ENCODE measurements at regions not wholly inside any gene's neighbourhood (a gene's known extent, or its start where the extent isn't known, plus 50 kb on each side); places are given as distances from the start of the nearest gene placed in this dataset.
A peak's percentile ranks its signal among the peaks of the same experiment; 100 is the strongest.

GRCh38 chr14:34241185-34241711 is 220.8 kb downstream of the SPTSSA start:
- no peak for DNase-seq (ENCODE audit: low read depth)

DNA sequence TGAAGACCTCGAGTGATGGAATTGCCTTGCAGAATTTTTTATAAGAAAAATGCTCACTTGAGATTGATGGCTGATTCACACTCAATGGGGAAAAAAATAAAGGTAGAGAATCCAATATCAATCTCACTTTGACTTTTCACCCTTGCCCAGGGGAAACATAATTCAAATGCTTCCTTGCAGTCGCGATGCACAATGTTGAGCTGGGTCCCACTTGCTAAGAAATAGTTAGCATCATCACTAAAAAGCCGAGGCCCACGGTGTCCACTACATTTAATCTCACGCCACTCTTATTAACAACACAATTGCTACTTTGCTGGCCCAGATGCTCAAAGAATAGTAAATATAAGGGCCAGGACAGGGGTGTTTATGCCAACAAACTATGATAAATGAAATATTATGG is 223.4 kb downstream of the SPTSSA start:
- no peak for DNase-seq (ENCODE audit: low read depth)

DNA sequence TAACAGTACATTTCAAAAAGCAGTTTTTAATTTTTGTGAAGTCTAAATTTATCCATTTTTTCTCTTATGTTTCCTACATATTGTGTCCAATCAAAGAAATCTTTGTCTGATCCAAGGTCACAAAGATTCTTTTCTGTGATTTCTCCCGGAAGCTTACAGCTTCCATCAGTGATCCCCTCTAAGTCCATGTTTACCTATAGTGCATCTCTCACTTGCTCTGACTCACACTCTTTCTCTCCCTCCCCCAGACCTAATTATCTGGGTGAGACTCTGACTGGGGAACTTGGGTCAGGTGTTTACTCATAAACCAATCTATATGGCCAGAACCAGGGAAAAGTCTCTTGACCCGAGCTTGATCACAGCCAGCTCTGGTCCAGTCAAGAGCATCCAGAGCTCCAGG is 224.4 kb downstream of the SPTSSA start:
- DNase-seq (ENCODE audit: low read depth): no peak

GRCh38 chr14:34237081-34237480 is 225.0 kb downstream of the SPTSSA start:
- DNase-seq (ENCODE audit: low read depth): no peak

DNA sequence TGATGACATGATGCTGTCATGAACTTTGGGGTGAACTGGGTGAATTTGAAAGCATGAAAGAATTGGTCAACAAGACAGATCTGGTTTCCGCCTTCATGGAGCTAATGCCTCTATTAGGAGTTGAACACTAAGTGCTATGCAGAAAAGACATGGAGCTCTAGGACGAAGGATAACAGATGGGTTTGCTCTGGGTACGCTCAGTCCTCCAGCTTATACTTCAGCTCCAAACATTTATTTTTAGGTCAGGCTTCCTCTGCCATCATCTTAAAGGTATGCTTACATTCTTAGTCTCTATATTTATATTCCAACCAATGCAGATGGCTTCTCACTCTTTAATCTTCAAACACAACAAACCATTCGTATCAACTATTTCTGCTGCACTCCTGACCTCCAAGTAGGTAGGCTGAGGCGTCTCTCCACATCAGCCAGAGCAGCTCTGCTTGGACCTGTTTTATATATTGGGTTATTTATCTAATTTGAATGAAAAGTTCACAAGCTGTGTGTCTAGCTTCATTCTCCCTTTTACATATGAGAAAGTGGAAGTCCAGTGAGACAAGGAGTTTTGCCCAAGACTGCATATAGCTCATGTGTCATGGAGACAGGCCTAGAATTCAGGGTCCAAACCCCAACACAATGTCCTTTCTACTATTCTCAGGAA is 226.3 kb downstream of the SPTSSA start:
- DNase-seq (ENCODE audit: low read depth): no peak

- DNase-seq (ENCODE audit: low read depth): no peak
Observed at GRCh38 chr14:34234258-34234657, 227.8 kb downstream of the SPTSSA start.

- no peak for DNase-seq (ENCODE audit: low read depth)
Observed at GRCh38 chr14:34233619-34234018, 228.4 kb downstream of the SPTSSA start.

DNA sequence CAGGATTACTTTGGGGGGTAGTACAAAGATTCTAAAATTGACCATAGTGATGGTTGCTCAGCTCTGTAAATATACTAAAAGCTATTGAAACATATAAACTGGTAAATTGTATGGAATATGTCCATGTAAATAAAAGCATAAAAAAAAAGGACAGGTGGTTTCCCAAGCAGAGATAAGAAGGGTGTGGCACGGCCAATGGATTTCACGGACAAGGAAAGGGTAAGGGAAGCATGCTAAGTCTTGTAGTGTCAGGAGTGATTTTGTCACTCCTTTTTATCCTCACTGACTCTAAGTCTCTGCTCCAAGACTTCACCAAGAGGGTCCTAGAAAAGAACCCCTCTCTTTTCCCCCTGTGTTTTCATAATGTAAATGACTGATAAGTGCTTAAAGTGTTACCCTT is 229.2 kb downstream of the SPTSSA start:
- DNase-seq (ENCODE audit: low read depth): no peak

GRCh38 chr14:34231626-34232025 is 230.4 kb downstream of the SPTSSA start:
- no peak for DNase-seq (ENCODE audit: low read depth)

- DNase-seq (ENCODE audit: low read depth): no peak
Observed at GRCh38 chr14:34229140-34229539, 232.9 kb downstream of the SPTSSA start.

GRCh38 chr14:34228650-34228976 is 233.4 kb downstream of the SPTSSA start:
- DNase-seq (ENCODE audit: low read depth): no peak

DNA sequence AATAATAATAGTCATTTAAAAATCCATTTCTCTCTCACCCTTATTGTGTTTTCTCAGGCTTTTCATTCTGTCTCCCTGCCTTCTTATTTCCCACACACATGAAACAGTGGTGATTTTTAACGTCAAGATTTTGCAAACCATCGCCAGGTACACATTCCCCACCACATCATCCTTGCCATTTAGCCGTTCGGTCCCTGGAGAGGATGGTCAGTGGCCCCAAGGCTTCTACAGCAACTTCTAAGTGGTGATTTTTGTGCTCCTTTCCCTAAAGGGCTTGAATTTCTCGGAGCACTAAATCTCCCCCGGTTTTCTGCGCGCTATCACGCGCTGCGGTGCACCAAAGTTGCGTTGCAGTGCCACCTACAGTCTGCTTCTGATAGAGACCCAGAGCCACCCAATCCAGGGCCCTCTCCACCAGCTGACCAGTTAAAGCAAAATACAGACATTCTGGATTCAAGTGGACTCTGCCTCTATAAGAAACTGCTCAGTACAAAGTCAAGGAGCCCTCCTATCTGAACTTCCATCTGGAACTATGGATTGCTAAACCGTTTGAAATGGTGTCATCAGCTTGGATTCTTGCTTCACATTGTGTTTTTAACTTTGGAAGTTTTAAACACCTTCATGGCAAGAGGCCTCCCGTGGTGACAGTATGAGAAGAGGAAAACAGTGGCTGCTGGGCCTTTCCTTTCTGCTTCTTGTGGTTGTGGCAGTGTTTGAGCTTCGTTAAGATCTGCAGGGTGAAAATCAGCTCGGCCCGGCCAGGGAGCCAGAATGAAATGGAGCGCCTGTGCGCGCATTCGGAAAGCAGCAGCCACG is 234.0 kb downstream of the SPTSSA start:
- DNase-seq (ENCODE audit: low read depth): peak; percentile 34

- no peak for DNase-seq (ENCODE audit: low read depth)
Observed at GRCh38 chr14:34224221-34224620, 237.8 kb downstream of the SPTSSA start.

- no peak for DNase-seq (ENCODE audit: low read depth)
Observed at GRCh38 chr14:34223373-34224148, 238.5 kb downstream of the SPTSSA start.

GRCh38 chr14:34222867-34223266 is 239.2 kb downstream of the SPTSSA start:
- no peak for DNase-seq (ENCODE audit: low read depth)

DNA sequence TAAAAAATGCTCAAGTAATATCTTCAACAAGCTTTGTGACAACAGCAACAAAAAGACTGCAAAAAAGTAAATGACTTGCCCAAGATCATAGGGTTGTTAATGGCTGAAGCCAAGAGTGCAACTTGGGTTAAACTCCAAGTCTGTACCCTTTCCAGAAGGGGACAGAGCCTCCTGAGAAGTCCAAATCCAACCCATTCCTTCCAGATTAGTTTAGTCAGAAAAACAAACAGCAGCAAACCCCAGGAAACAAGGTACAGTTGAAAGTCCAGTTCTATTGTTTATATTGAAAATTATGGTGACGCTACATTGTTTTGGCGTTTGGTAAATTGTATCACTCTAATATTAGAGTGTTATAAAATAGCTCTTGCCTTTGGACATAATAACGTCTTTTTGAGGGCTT is 239.9 kb downstream of the SPTSSA start:
- DNase-seq (ENCODE audit: low read depth): no peak

- no peak for DNase-seq (ENCODE audit: low read depth)
Observed at GRCh38 chr14:34220921-34221320, 241.1 kb downstream of the SPTSSA start.

- DNase-seq (ENCODE audit: low read depth): no peak
Observed at GRCh38 chr14:34220378-34220706, 241.7 kb downstream of the SPTSSA start.

- no peak for DNase-seq (ENCODE audit: low read depth)
Observed at GRCh38 chr14:34219661-34220377, 242.2 kb downstream of the SPTSSA start.

GRCh38 chr14:34218881-34219280 is 243.2 kb downstream of the SPTSSA start:
- no peak for DNase-seq (ENCODE audit: low read depth)

DNA sequence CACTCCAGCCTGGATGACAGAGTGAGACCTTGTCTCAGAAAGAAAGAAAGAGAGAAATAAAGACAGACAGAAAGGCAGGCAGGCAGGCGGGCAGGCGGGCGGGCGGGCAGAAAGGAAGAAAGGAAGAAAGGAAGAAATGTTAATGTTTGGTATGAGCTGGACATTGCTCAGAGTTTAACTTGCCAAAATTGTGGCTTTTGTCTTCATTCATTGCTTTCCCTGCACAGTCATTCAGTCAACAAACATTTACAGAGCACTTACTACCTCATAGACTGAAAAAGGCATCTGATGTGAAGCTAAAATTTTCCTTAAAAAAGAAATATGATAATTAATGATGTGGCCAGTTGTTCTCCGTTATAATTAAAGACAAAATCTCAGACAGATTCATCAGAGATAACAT is 247.1 kb downstream of the SPTSSA start:
- DNase-seq (ENCODE audit: low read depth): no peak

GRCh38 chr14:34213332-34213731 is 248.7 kb downstream of the SPTSSA start:
- no peak for DNase-seq (ENCODE audit: low read depth)
